Keratinocyte (primary cell): ENCODE measurements at regions not wholly inside any gene's neighbourhood (a gene's known extent, or its start where the extent isn't known, plus 50 kb on each side); places are given as distances from the start of the nearest gene placed in this dataset.

Source experiments
- CTCF ChIP-seq, 3 experiments: IDR thresholded peaks in 1 of 3; conservative IDR thresholded peaks in 1 of 3; optimal IDR thresholded peaks in 1 of 3; 2 replicates in 2 of 3; 3 replicates in 1 of 3; pipeline versions ENCODE3 to v1.5.1; 2011; ENCODE audit warnings: low read length in 3 of 3, mild to moderate bottlenecking in 3 of 3, moderate library complexity in 2 of 3, control low read depth in 1 of 3, inconsistent platforms in 1 of 3; ENCODE audit not compliant: insufficient read depth in 2 of 3; ENCODE audit errors: extremely low read depth in 1 of 3
- EZH2 ChIP-seq: IDR thresholded peaks from one replicate; pipeline ENCODE4 v1.6.1; 2012; ENCODE audit warnings: inconsistent platforms, mild to moderate bottlenecking, low read length, moderate library complexity

- no peak for TF ChIP-seq CTCF (optimal IDR thresholded peaks at IDR 0.05 in 1 of 3, IDR thresholded peaks at IDR 0.05 in 1 of 3, conservative IDR thresholded peaks at IDR 0.05 in 1 of 3; ENCODE audit: extremely low read depth in 1 of 3, insufficient read depth in 2 of 3, low read length in 3 of 3)
- TF ChIP-seq EZH2 = no peak
Measured at GRCh38 chr12:105924526-105925208, 214.1 kb downstream of the NUAK1 start.
